Thyroid gland (tissue), 4 donors: ENCODE measurements at regions not wholly inside any gene's neighbourhood (a gene's known extent, or its start where the extent isn't known, plus 50 kb on each side); places are given as distances from the start of the nearest gene placed in this dataset.

Experiments
- DNase-seq, 2 donors: peaks; one replicate each; pipeline ENCODE4 v3.0.0-alpha.2; 2019
- H3K27ac ChIP-seq, 3 donors: fragments of 200-600 bp; sonication (generic); 1 replicate in 2 of 3; 2 replicates in 1 of 3; pipeline ENCODE4 v1.5.1; 2016 to 2019; ENCODE audit warnings: mild to moderate bottlenecking in 1 of 3, moderate library complexity in 1 of 3
- H3K27me3 ChIP-seq: fragments of 200-600 bp; sonication (generic); one replicate; pipeline ENCODE4 v1.5.1; 2019
- H3K36me3 ChIP-seq, 2 donors: fragments of 200-600 bp; sonication (generic); one replicate each; pipeline ENCODE4 v1.5.1; 2016 to 2019
- H3K4me1 ChIP-seq, 2 donors: fragments of 200-600 bp; sonication (generic); one replicate each; pipeline ENCODE4 v1.5.1; 2017 to 2019
- H3K4me3 ChIP-seq, 3 donors: fragments of 200-600 bp; sonication (generic); replicated peaks in 1 of 3; 1 replicate in 2 of 3; 2 replicates in 1 of 3; pipeline ENCODE4 v1.5.1; 2016; ENCODE audit warnings: mild to moderate bottlenecking in 1 of 3
- H3K9me3 ChIP-seq: fragments of 200-600 bp; sonication (generic); one replicate; pipeline ENCODE4 v1.5.1; 2017
- POLR2A ChIP-seq, 2 donors: fragments of 450-650 bp; IDR thresholded peaks; one replicate each; pipeline ENCODE4 v1.6.1; 2017; ENCODE audit warnings: antibody characterized with exemption in 2 of 2, mild to moderate bottlenecking in 2 of 2, moderate library complexity in 1 of 2
- WGBS, 2 donors: methylation state at CpG; one replicate each; pipeline ENCODE4 v1.1.5; 2017; 5-methylcytosine and 5-hydroxymethylcytosine counted together
- intact Hi-C: fragments of 100-400 bp; cut with DNase I; formaldehyde crosslinking; loops from one replicate; pipeline ENCODE4 v1.15.1; 2023
- TF ChIP-seq, protein P1 (sequence below), 6 experiments: fragments of 200-600 bp in 3 of 6; fragments of 450-650 bp in 3 of 6; sonication (generic) in 3 of 6; IDR thresholded peaks; one replicate each; pipeline ENCODE4 v1.5.1; 2016 to 2019; ENCODE audit warnings: antibody characterized with exemption in 6 of 6, mild to moderate bottlenecking in 2 of 6, inconsistent platforms in 1 of 6, moderate library complexity in 1 of 6

DNA sequence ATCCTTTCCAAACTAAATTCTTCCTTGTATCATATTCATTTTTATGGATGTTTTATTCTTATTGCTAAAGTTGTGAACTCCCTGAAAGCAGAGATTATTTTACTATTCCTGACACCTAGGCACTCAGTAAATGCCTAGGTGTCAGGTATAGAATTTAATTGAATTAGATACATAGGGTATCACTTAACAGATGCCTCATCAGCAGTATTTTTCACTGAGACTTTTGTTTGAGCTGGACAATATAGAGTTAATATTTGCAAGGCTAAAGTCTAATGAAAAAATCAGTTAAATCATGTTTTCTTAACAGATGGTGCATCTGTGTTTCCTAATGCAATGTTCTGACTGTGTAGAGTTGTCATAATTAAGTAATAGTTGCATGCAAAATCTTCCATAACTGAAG is 182.7 kb downstream of the DERA start:
- Histone ChIP-seq H3K4me3 (no peak overlapping the region), H3K36me3 (no peaks in the 10 kb centered on the region), H3K4me1 (peaks cover 0 to 4% of the 10 kb centered on the region in 2 donors), H3K27me3 (no peaks in the 10 kb centered on the region), H3K27ac (no peak overlapping the region), H3K9me3 (no peaks in the 10 kb centered on the region)
- no peak for DNase-seq
- TF ChIP-seq, protein P1, sequence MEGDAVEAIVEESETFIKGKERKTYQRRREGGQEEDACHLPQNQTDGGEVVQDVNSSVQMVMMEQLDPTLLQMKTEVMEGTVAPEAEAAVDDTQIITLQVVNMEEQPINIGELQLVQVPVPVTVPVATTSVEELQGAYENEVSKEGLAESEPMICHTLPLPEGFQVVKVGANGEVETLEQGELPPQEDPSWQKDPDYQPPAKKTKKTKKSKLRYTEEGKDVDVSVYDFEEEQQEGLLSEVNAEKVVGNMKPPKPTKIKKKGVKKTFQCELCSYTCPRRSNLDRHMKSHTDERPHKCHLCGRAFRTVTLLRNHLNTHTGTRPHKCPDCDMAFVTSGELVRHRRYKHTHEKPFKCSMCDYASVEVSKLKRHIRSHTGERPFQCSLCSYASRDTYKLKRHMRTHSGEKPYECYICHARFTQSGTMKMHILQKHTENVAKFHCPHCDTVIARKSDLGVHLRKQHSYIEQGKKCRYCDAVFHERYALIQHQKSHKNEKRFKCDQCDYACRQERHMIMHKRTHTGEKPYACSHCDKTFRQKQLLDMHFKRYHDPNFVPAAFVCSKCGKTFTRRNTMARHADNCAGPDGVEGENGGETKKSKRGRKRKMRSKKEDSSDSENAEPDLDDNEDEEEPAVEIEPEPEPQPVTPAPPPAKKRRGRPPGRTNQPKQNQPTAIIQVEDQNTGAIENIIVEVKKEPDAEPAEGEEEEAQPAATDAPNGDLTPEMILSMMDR (IDR thresholded peaks at IDR 0.05): no peak
- no peak for TF ChIP-seq POLR2A (IDR thresholded peaks at IDR 0.05)
- intact Hi-C loops: no loop called here

DNA sequence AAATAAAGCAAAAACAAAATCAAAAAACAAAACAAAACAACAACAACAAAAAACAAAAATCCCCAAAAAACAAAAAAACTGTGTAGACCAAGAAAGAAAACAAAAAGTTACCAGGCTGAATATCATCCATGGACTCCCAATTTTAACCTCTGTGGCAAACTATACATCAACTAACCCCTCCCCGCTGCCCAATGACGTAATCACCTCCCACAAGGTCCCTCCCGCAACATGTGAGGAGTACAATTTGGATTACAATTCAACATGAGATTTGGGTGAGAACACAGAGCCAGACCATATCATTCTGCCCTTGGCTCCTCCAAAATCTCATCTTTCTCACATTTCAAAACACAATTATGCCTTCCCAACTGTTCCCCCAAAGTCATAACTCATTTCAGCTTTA is 179.8 kb downstream of the DERA start:
- Histone ChIP-seq H3K4me3 (no peak overlapping the region), H3K4me1 (peaks cover 0 to 4% of the 10 kb centered on the region in 2 donors), H3K9me3 (no peaks in the 10 kb centered on the region), H3K27ac (no peak overlapping the region), H3K36me3 (no peaks in the 10 kb centered on the region), H3K27me3 (no peaks in the 10 kb centered on the region)
- intact Hi-C loops: no loop called here
- DNase-seq: no peak
- 92 to 96% methylated on average over 3 of the region's 3 CpGs for WGBS, 2 donors
- TF ChIP-seq, protein P1 (IDR thresholded peaks at IDR 0.05): no peak
- no peak for TF ChIP-seq POLR2A (IDR thresholded peaks at IDR 0.05)

DNA sequence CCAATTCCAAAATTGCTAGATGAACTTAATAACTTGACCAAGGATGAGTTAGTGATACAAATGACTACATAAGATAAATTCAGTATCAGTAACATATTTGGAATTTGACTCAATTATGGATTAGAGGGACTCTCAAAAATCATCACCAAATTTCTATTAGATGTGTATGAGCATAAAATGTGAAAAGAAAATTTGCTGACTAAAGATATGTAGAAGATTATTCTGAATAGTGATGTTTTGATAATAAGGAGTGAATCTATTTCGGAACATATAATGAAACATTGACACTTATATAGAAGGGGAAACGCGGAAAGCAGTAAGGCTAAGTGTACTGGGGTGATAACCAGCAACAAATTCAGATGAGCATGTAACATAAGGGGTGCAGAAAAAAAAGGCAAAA is 177.3 kb downstream of the DERA start:
- 93 to 98% methylated on average over 3 of the region's 3 CpGs for WGBS, 2 donors
- Histone ChIP-seq H3K27me3 (no peaks in the 10 kb centered on the region), H3K4me1 (no peaks in the 10 kb centered on the region), H3K4me3 (no peak overlapping the region), H3K9me3 (no peaks in the 10 kb centered on the region), H3K36me3 (no peaks in the 10 kb centered on the region), H3K27ac (no peak overlapping the region)
- TF ChIP-seq POLR2A (IDR thresholded peaks at IDR 0.05): no peak
- TF ChIP-seq, protein P1 (IDR thresholded peaks at IDR 0.05): no peak
- no peak for DNase-seq
- intact Hi-C loops: no loop called here
